ENCODE measurements at regions not wholly inside any gene's neighbourhood (a gene's known extent, or its start where the extent isn't known, plus 50 kb on each side); places are given as distances from the start of the nearest gene placed in this dataset.

DNA sequence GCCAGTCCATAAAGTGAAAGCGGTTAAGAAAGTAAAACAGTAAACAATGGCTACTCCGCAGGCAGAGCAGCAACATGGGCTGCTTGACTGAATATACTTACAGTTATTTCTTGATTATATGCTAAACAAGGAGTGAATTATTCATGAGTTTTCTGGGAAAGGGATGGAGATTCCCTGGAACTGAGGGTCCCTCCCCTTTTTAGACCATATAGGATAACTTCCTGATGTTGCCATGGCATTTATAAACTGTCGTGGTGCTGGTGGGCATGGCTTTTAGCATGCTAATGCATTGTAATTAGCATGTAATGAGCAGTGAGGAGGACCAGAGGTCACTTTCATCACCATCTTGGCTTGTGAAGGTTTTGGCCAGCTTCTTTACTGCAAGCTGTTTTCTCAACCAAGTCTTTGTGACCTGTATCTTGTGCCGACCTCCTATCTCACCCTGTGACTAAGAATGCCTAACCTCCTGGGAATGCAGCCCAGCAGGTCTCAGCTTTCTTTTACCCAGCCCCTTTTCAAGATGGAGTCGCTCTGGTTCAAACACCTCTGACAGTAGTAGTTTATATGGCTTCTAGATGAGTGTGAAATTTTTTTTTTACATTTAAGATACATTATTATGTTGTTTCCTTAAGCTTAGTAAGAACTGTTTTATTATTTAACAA, 514.8 kb upstream of the TENM3 start:
- Histone ChIP-seq H3K27me3 (ENCODE audit: control insufficient read depth, insufficient read depth, low read length) (no peaks in the 10 kb centered on the region), H3K27ac (ENCODE audit: low read length) (no peak overlapping the region), H3K36me3 (ENCODE audit: control insufficient read depth, insufficient read depth, low read length) (no peaks in the 10 kb centered on the region), H3K4me1 (ENCODE audit: control insufficient read depth, insufficient read depth, low read length) (no peaks in the 10 kb centered on the region), H3K9me3 (ENCODE audit: control insufficient read depth, low read depth, low read length) (no peaks in the 10 kb centered on the region), H3K4me3 (ENCODE audit: low read length) (no peak overlapping the region)
- WGBS (ENCODE audit: insufficient coverage, low lambda C conversion rate): 100% methylated on average over 1 of the region's 5 CpGs
- DNase-seq: no peak

- no peak overlapping the region for H3K27ac ChIP-seq (ENCODE audit: low read length)
- no peak overlapping the region for H3K4me3 ChIP-seq (ENCODE audit: low read length)
- DNase-seq: no peak
- no peaks in the 10 kb centered on the region for H3K36me3 ChIP-seq (ENCODE audit: control insufficient read depth, insufficient read depth, low read length)
- no peaks in the 10 kb centered on the region for H3K27me3 ChIP-seq (ENCODE audit: control insufficient read depth, insufficient read depth, low read length)
- no peaks in the 10 kb centered on the region for H3K9me3 ChIP-seq (ENCODE audit: control insufficient read depth, low read depth, low read length)
- H3K4me1 ChIP-seq (ENCODE audit: control insufficient read depth, insufficient read depth, low read length): no peaks in the 10 kb centered on the region
- WGBS (ENCODE audit: insufficient coverage, low lambda C conversion rate): 100% methylated on average over 1 of the region's 1 CpG
These were observed 511.3 kb upstream of the TENM3 start for GRCh38 chr4:181731900-181732299.

- no peak overlapping the region for H3K4me3 ChIP-seq (ENCODE audit: low read length)
- no peak for DNase-seq
These were observed 505.5 kb upstream of the TENM3 start for GRCh38 chr4:181737744-181738143.

GRCh38 chr4:181739031-181739430, 504.2 kb upstream of the TENM3 start:
- Histone ChIP-seq H3K36me3 (ENCODE audit: control insufficient read depth, insufficient read depth, low read length) (no peaks in the 10 kb centered on the region), H3K4me3 (ENCODE audit: low read length) (no peak overlapping the region), H3K4me1 (ENCODE audit: control insufficient read depth, insufficient read depth, low read length) (no peaks in the 10 kb centered on the region), H3K27me3 (ENCODE audit: control insufficient read depth, insufficient read depth, low read length) (no peaks in the 10 kb centered on the region), H3K27ac (ENCODE audit: low read length) (no peak overlapping the region), H3K9me3 (ENCODE audit: control insufficient read depth, low read depth, low read length) (no peaks in the 10 kb centered on the region)
- DNase-seq: no peak
- no CpG with 5 or more reads among the region's 6 CpGs for WGBS (ENCODE audit: insufficient coverage, low lambda C conversion rate)

More at GRCh38 chr4:181737744-181738143, 505.5 kb upstream of the TENM3 start:
- Histone ChIP-seq H3K27ac (ENCODE audit: low read length) (no peak overlapping the region), H3K36me3 (ENCODE audit: control insufficient read depth, insufficient read depth, low read length) (no peaks in the 10 kb centered on the region), H3K9me3 (ENCODE audit: control insufficient read depth, low read depth, low read length) (no peaks in the 10 kb centered on the region), H3K4me1 (ENCODE audit: control insufficient read depth, insufficient read depth, low read length) (no peaks in the 10 kb centered on the region), H3K27me3 (ENCODE audit: control insufficient read depth, insufficient read depth, low read length) (no peaks in the 10 kb centered on the region)
- no CpG with 5 or more reads among the region's 4 CpGs for WGBS (ENCODE audit: insufficient coverage, low lambda C conversion rate)

GRCh38 chr4:181741513-181741912, 501.7 kb upstream of the TENM3 start:
- WGBS (ENCODE audit: insufficient coverage, low lambda C conversion rate): no CpG with 5 or more reads among the region's 6 CpGs

DNA sequence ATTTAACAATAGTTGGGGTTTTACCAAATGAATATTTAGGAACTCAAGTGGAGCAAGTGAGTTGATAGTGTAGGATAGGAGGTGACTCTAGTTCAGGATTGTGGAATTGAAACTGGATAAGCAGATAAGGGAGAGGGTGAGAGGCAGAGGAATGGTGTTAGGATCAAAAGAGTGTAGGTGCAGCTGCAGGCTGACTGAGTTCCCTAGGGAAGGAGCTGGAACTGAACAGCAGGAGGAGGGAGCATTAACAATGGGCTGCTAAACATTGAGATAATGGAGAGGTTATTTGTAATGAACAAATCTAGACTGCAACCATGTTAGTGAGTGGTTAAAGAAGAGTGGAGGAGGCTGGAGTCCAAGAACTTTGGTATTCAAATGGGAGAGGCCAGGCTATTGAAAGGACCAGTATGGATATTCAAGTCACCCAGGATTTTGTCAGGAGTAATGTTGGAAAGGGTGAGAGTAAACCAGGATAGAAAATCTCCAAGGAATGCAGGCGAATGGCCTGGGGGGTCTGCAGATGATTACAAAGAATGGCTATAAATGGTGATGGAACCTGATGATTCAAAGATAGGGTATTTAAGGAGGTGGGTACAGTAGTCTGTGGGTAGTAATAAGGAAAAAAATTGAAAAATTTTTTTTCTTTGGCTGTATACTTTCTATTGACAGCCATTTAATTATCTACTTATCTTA, 497.1 kb upstream of the TENM3 start:
- no peaks in the 10 kb centered on the region for H3K4me1 ChIP-seq (ENCODE audit: control insufficient read depth, insufficient read depth, low read length)
- H3K27ac ChIP-seq (ENCODE audit: low read length): no peak overlapping the region
- WGBS (ENCODE audit: insufficient coverage, low lambda C conversion rate): no CpG with 5 or more reads among the region's 1 CpG
- no peaks in the 10 kb centered on the region for H3K36me3 ChIP-seq (ENCODE audit: control insufficient read depth, insufficient read depth, low read length)
- H3K27me3 ChIP-seq (ENCODE audit: control insufficient read depth, insufficient read depth, low read length): no peaks in the 10 kb centered on the region
- no peak for DNase-seq
- no peak overlapping the region for H3K4me3 ChIP-seq (ENCODE audit: low read length)
- no peaks in the 10 kb centered on the region for H3K9me3 ChIP-seq (ENCODE audit: control insufficient read depth, low read depth, low read length)

More at GRCh38 chr4:181741513-181741912, 501.7 kb upstream of the TENM3 start:
- DNase-seq: no peak
- Histone ChIP-seq H3K4me3 (ENCODE audit: low read length) (no peak overlapping the region), H3K27me3 (ENCODE audit: control insufficient read depth, insufficient read depth, low read length) (no peaks in the 10 kb centered on the region), H3K9me3 (ENCODE audit: control insufficient read depth, low read depth, low read length) (no peaks in the 10 kb centered on the region), H3K27ac (ENCODE audit: low read length) (no peak overlapping the region), H3K4me1 (ENCODE audit: control insufficient read depth, insufficient read depth, low read length) (no peaks in the 10 kb centered on the region), H3K36me3 (ENCODE audit: control insufficient read depth, insufficient read depth, low read length) (no peaks in the 10 kb centered on the region)

DNA sequence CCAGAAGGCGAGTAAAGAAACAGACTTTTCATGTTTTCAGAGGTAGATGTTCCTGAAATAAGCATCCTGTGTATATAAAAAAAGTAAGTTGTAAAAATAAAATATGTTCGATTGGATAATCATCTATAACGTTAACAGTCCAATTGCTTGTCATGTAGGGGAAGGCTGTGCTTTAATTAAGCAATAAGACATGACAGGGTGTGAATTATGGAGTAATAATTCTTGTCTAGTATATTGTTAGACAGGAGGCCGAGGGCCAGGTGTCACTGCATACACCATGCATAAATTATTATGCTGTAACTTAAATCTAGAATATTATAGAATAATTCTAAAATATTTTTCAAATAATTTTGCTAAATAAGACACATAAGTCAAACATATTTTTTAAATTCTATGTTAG, 494.6 kb upstream of the TENM3 start:
- no peak for DNase-seq
- no peaks in the 10 kb centered on the region for H3K27me3 ChIP-seq (ENCODE audit: control insufficient read depth, insufficient read depth, low read length)
- no peaks in the 10 kb centered on the region for H3K9me3 ChIP-seq (ENCODE audit: control insufficient read depth, low read depth, low read length)
- H3K27ac ChIP-seq (ENCODE audit: low read length): no peak overlapping the region
- H3K36me3 ChIP-seq (ENCODE audit: control insufficient read depth, insufficient read depth, low read length): no peaks in the 10 kb centered on the region
- no CpG with 5 or more reads among the region's 4 CpGs for WGBS (ENCODE audit: insufficient coverage, low lambda C conversion rate)
- H3K4me3 ChIP-seq (ENCODE audit: low read length): no peak overlapping the region
- H3K4me1 ChIP-seq (ENCODE audit: control insufficient read depth, insufficient read depth, low read length): no peaks in the 10 kb centered on the region

GRCh38 chr4:181752516-181752915, 490.7 kb upstream of the TENM3 start:
- H3K27me3 ChIP-seq (ENCODE audit: control insufficient read depth, insufficient read depth, low read length): no peaks in the 10 kb centered on the region
- H3K36me3 ChIP-seq (ENCODE audit: control insufficient read depth, insufficient read depth, low read length): no peaks in the 10 kb centered on the region
- DNase-seq: no peak
- H3K9me3 ChIP-seq (ENCODE audit: control insufficient read depth, low read depth, low read length): no peaks in the 10 kb centered on the region
- no peak overlapping the region for H3K4me3 ChIP-seq (ENCODE audit: low read length)
- no peaks in the 10 kb centered on the region for H3K4me1 ChIP-seq (ENCODE audit: control insufficient read depth, insufficient read depth, low read length)
- WGBS (ENCODE audit: insufficient coverage, low lambda C conversion rate): 100% methylated on average over 4 of the region's 6 CpGs
- H3K27ac ChIP-seq (ENCODE audit: low read length): no peak overlapping the region

DNA sequence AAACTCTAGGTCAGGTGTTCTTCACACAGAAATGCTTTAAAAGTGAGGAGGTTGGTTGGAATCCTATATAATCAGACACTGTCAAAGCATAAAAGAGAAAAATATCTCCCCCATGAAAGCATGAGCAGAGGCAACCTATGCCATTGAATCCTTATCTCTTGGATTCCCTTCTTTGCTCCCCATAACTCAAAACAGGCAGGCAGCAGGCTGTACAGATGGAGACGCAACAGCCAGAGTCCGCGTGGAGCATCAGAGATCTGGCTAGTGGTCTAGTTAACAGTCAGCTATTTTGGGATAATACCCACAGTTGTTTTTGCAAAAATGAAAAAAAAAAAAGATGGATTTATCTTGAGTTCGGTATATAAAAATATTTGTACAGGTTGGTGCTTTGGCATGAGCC, 490.0 kb upstream of the TENM3 start:
- Histone ChIP-seq H3K4me1 (ENCODE audit: control insufficient read depth, insufficient read depth, low read length) (no peaks in the 10 kb centered on the region), H3K36me3 (ENCODE audit: control insufficient read depth, insufficient read depth, low read length) (no peaks in the 10 kb centered on the region), H3K27me3 (ENCODE audit: control insufficient read depth, insufficient read depth, low read length) (no peaks in the 10 kb centered on the region), H3K4me3 (ENCODE audit: low read length) (no peak overlapping the region), H3K27ac (ENCODE audit: low read length) (no peak overlapping the region), H3K9me3 (ENCODE audit: control insufficient read depth, low read depth, low read length) (no peaks in the 10 kb centered on the region)
- DNase-seq: no peak
- no CpG with 5 or more reads among the region's 4 CpGs for WGBS (ENCODE audit: insufficient coverage, low lambda C conversion rate)

- DNase-seq: no peak
- no peak overlapping the region for H3K27ac ChIP-seq (ENCODE audit: low read length)
- 82% methylated on average over 2 of the region's 5 CpGs for WGBS (ENCODE audit: insufficient coverage, low lambda C conversion rate)
- H3K4me1 ChIP-seq (ENCODE audit: control insufficient read depth, insufficient read depth, low read length): no peaks in the 10 kb centered on the region
- H3K9me3 ChIP-seq (ENCODE audit: control insufficient read depth, low read depth, low read length): no peaks in the 10 kb centered on the region
- no peaks in the 10 kb centered on the region for H3K36me3 ChIP-seq (ENCODE audit: control insufficient read depth, insufficient read depth, low read length)
- no peaks in the 10 kb centered on the region for H3K27me3 ChIP-seq (ENCODE audit: control insufficient read depth, insufficient read depth, low read length)
- H3K4me3 ChIP-seq (ENCODE audit: low read length): no peak overlapping the region
These were observed 487.4 kb upstream of the TENM3 start for GRCh38 chr4:181755846-181756245.
